Endodermal cell (in vitro differentiated cells): ENCODE measurements at regions not wholly inside any gene's neighbourhood (a gene's known extent, or its start where the extent isn't known, plus 50 kb on each side); places are given as distances from the start of the nearest gene placed in this dataset.

Experiments used
- DNase-seq: peaks from one replicate; pipeline ENCODE4 v3.0.0-alpha.2; 2017
- H3K27ac ChIP-seq: 2 replicates; pipeline ENCODE4 v1.5.1; 2013; ENCODE audit warnings: mild to moderate bottlenecking, low read depth, low read length, moderate library complexity
- H3K27me3 ChIP-seq: 2 replicates; pipeline ENCODE4 v1.6.1; 2013; ENCODE audit warnings: mild to moderate bottlenecking, low read length, moderate library complexity; ENCODE audit not compliant: insufficient read depth, control insufficient read depth, poor library complexity, severe bottlenecking
- H3K36me3 ChIP-seq: 2 replicates; pipeline ENCODE4 v1.7.0; 2013; ENCODE audit warnings: mild to moderate bottlenecking, low read length, moderate library complexity; ENCODE audit not compliant: control insufficient read depth, insufficient read depth
- H3K4me1 ChIP-seq: one replicate; pipeline ENCODE4 v1.7.0; 2013; ENCODE audit warnings: low read length; ENCODE audit not compliant: control insufficient read depth, insufficient read depth
- H3K4me3 ChIP-seq: 2 replicates; pipeline ENCODE4 v1.5.1; 2013; ENCODE audit warnings: mild to moderate bottlenecking, low read length, moderate library complexity
- H3K9ac ChIP-seq: 2 replicates; pipeline ENCODE4 v1.6.1; 2013; ENCODE audit warnings: mild to moderate bottlenecking, low read length, moderate library complexity; ENCODE audit not compliant: poor library complexity, severe bottlenecking; ENCODE audit errors: extremely low read depth
- H3K9me3 ChIP-seq: 2 replicates; pipeline ENCODE4 v1.6.1; 2013; ENCODE audit warnings: mild to moderate bottlenecking, low read length, moderate library complexity; ENCODE audit not compliant: control insufficient read depth
- H3K27ac Mint-ChIP-seq: 2 replicates; pipeline ENCODE4 v1.8.0; 2020; ENCODE audit warnings: mixed read lengths
- H3K27me3 Mint-ChIP-seq: 2 replicates; pipeline ENCODE4 v1.8.0; 2021; ENCODE audit warnings: mild to moderate bottlenecking, mixed read lengths; ENCODE audit not compliant: insufficient read depth
- H3K36me3 Mint-ChIP-seq: 2 replicates; pipeline ENCODE4 v1.8.0; 2020; ENCODE audit warnings: low read depth, mixed read lengths
- H3K4me1 Mint-ChIP-seq: 2 replicates; pipeline ENCODE4 v1.8.0; 2020; ENCODE audit warnings: mixed read lengths
- H3K4me3 Mint-ChIP-seq: 2 replicates; pipeline ENCODE4 v1.8.0; 2020; ENCODE audit warnings: mild to moderate bottlenecking, moderate library complexity, mixed read lengths
- H3K9me3 Mint-ChIP-seq: 2 replicates; pipeline ENCODE4 v1.8.0; 2020; ENCODE audit warnings: mild to moderate bottlenecking, mixed read lengths
- WGBS, 2 experiments: methylation state at CpG; one replicate each; pipeline versions ENCODE4 v1.1.5 to v1.1.7; 2013; ENCODE audit warnings: missing lambda C conversion rate in 2 of 2, mixed read lengths in 1 of 2; ENCODE audit not compliant: insufficient coverage in 1 of 2, insufficient read length in 1 of 2; 5-methylcytosine and 5-hydroxymethylcytosine counted together
- TF ChIP-seq, protein P1 (sequence below): fragments of 200-600 bp; sonication (generic); conservative IDR thresholded peaks from 2 replicates; pipeline ENCODE4 v1.5.0; 2021; ENCODE audit warnings: antibody characterized with exemption, mild to moderate bottlenecking

DNA sequence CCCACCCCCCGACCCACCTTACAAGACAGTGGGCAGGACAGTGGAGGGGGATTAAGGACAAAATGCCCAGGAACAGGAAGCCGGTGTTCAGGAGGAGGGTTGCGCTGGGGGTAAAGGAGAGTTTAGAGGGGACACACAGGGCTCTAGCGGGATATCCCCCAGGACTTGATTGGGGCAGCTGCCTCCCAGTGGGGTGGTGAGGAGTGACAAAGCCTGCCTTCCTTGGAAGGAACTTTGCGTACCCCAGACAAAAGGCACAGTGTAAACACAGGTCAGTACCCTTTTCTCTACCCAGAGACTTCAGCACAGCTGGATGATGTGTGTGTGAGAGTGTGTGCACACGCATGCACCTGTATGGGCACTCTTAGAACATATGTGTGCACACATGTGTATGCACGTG lies 51.7 kb upstream of the BCAR3 start:
- H3K9me3 ChIP-seq: no peaks in the 10 kb centered on the region
- H3K4me1 ChIP-seq: no peaks in the 10 kb centered on the region
- DNase-seq: no peak
- Mint-ChIP-seq H3K27ac (no peak overlapping the region), H3K4me3 (no peak overlapping the region), H3K9me3 (peaks cover 3% of the 10 kb centered on the region), H3K36me3 (no peaks in the 10 kb centered on the region), H3K4me1 (peaks cover 29% of the 10 kb centered on the region), H3K27me3 (no peaks in the 10 kb centered on the region)
- no peak overlapping the region for H3K4me3 ChIP-seq
- H3K36me3 ChIP-seq: no peaks in the 10 kb centered on the region
- 73 to 92% methylated on average over 5 to 6 of the region's 7 CpGs for WGBS, 2 experiments
- no peak overlapping the region for H3K27ac ChIP-seq
- H3K9ac ChIP-seq: no peak overlapping the region
- TF ChIP-seq, protein P1, sequence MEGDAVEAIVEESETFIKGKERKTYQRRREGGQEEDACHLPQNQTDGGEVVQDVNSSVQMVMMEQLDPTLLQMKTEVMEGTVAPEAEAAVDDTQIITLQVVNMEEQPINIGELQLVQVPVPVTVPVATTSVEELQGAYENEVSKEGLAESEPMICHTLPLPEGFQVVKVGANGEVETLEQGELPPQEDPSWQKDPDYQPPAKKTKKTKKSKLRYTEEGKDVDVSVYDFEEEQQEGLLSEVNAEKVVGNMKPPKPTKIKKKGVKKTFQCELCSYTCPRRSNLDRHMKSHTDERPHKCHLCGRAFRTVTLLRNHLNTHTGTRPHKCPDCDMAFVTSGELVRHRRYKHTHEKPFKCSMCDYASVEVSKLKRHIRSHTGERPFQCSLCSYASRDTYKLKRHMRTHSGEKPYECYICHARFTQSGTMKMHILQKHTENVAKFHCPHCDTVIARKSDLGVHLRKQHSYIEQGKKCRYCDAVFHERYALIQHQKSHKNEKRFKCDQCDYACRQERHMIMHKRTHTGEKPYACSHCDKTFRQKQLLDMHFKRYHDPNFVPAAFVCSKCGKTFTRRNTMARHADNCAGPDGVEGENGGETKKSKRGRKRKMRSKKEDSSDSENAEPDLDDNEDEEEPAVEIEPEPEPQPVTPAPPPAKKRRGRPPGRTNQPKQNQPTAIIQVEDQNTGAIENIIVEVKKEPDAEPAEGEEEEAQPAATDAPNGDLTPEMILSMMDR: no peak
- no peaks in the 10 kb centered on the region for H3K27me3 ChIP-seq

DNA sequence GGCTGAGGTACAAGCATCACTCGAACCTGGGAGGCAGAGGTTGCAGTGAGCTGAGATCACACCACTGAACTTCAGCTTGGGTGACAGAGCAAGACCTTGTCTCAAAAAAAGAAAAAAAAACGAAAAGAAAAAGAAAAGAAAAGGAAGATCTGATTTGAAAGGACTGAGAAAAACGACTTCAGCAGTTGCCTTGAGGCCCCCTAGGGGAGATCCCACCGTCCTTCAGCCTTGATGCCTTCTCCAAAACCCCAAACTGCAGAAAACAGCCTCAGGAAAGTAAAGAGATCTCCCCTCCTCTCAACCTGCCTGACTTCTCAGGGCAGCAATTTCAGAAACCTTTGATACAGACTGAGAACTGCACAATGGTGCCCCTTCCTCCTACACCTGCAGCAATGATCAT lies 50.9 kb upstream of the BCAR3 start:
- peak; percentile 61 for DNase-seq
- H3K36me3 ChIP-seq: no peaks in the 10 kb centered on the region
- no peak overlapping the region for H3K4me3 ChIP-seq
- TF ChIP-seq, protein P1: peak; percentile 83
- H3K9me3 ChIP-seq: no peaks in the 10 kb centered on the region
- no peaks in the 10 kb centered on the region for H3K4me1 ChIP-seq
- 46 to 50% methylated on average over 4 of the region's 4 CpGs for WGBS, 2 experiments
- no peak overlapping the region for H3K27ac Mint-ChIP-seq
- no peak overlapping the region for H3K9ac ChIP-seq
- H3K36me3 Mint-ChIP-seq: no peaks in the 10 kb centered on the region
- H3K4me3 Mint-ChIP-seq: no peak overlapping the region
- no peak overlapping the region for H3K27ac ChIP-seq
- H3K4me1 Mint-ChIP-seq: peaks cover 29% of the 10 kb centered on the region
- H3K27me3 Mint-ChIP-seq: no peaks in the 10 kb centered on the region
- peaks cover 3% of the 10 kb centered on the region for H3K9me3 Mint-ChIP-seq
- H3K27me3 ChIP-seq: no peaks in the 10 kb centered on the region
